ENCODE measurements at regions not wholly inside any gene's neighbourhood (a gene's known extent, or its start where the extent isn't known, plus 50 kb on each side); places are given as distances from the start of the nearest gene placed in this dataset.
"Not testable (repeated sequence)": the region's sequence is repeated elsewhere in the genome, so short reads cannot be mapped to it uniquely, and the experiment has no call there.

- TF ChIP-seq, protein P1, sequence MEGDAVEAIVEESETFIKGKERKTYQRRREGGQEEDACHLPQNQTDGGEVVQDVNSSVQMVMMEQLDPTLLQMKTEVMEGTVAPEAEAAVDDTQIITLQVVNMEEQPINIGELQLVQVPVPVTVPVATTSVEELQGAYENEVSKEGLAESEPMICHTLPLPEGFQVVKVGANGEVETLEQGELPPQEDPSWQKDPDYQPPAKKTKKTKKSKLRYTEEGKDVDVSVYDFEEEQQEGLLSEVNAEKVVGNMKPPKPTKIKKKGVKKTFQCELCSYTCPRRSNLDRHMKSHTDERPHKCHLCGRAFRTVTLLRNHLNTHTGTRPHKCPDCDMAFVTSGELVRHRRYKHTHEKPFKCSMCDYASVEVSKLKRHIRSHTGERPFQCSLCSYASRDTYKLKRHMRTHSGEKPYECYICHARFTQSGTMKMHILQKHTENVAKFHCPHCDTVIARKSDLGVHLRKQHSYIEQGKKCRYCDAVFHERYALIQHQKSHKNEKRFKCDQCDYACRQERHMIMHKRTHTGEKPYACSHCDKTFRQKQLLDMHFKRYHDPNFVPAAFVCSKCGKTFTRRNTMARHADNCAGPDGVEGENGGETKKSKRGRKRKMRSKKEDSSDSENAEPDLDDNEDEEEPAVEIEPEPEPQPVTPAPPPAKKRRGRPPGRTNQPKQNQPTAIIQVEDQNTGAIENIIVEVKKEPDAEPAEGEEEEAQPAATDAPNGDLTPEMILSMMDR (IDR thresholded peaks at IDR 0.05; ENCODE audit: low read depth, low read length): no peak
- Histone ChIP-seq H3K4me1 (ENCODE audit: low read depth) (no peaks in the 10 kb centered on the region), H3K27me3 (no peaks in the 10 kb centered on the region), H3K36me3 (no peaks in the 10 kb centered on the region), H3K9me3 (ENCODE audit: low read depth) (no peaks in the 10 kb centered on the region), H3K27ac (no peak overlapping the region), H3K4me3 (no peak overlapping the region)
- no peak for DNase-seq (ENCODE audit: low read depth in 1 of 2, low spot score in 1 of 2)
These were observed 129.2 kb upstream of the TNPO1 start for GRCh38 chr5:72687288-72687687.

DNA sequence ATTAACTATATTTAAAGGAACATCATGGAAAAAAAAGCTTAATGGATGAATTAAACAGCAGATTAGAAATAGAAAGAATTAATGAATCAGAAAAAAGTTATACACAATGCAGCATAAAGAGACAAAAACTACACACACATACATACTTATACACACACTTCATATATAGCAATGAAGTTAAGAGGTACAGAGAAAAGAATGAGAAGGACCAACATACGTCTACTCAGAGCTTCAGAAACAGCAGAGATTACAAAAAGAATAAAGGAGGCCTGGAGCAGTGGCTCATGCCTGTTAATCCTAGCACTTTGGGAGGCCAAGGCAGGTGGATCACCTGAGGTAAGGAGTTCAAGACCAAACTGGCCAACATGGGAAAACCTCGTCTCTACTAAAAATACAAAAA, 133.9 kb upstream of the TNPO1 start:
- Histone ChIP-seq H3K36me3 (no peaks in the 10 kb centered on the region), H3K4me3 (no peak overlapping the region), H3K4me1 (ENCODE audit: low read depth) (no peaks in the 10 kb centered on the region), H3K27ac (no peak overlapping the region), H3K27me3 (no peaks in the 10 kb centered on the region), H3K9me3 (ENCODE audit: low read depth) (no peaks in the 10 kb centered on the region)
- no peak for DNase-seq (ENCODE audit: low read depth in 1 of 2, low spot score in 1 of 2)
- TF ChIP-seq, protein P1 (IDR thresholded peaks at IDR 0.05; ENCODE audit: low read depth, low read length): no peak

DNA sequence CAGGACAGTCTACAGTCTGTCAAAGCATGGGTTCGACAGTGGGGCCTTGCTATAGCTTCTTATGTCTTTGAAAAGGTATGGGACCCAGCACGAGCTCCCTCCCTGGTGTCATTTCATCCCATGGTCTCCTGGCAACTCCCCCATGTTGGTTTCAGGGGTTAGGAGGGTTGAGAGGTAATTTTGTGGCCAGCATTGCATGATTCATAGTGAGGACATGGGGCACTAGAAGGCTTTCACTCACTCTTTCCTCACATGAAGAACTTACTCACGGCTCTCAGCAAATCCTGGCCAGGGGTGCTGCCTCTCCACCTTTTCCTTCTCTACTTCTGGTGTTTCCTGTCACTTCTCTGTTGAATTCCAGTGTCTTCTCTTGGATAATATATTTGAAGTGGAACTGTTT, 134.7 kb upstream of the TNPO1 start:
- no peaks in the 10 kb centered on the region for H3K27me3 ChIP-seq
- no peaks in the 10 kb centered on the region for H3K9me3 ChIP-seq (ENCODE audit: low read depth)
- no peaks in the 10 kb centered on the region for H3K36me3 ChIP-seq
- DNase-seq (ENCODE audit: low read depth in 1 of 2, low spot score in 1 of 2): no peak
- TF ChIP-seq, protein P1 (IDR thresholded peaks at IDR 0.05; ENCODE audit: low read depth, low read length): no peak
- no peak overlapping the region for H3K27ac ChIP-seq
- H3K4me1 ChIP-seq (ENCODE audit: low read depth): no peaks in the 10 kb centered on the region
- H3K4me3 ChIP-seq: no peak overlapping the region

DNA sequence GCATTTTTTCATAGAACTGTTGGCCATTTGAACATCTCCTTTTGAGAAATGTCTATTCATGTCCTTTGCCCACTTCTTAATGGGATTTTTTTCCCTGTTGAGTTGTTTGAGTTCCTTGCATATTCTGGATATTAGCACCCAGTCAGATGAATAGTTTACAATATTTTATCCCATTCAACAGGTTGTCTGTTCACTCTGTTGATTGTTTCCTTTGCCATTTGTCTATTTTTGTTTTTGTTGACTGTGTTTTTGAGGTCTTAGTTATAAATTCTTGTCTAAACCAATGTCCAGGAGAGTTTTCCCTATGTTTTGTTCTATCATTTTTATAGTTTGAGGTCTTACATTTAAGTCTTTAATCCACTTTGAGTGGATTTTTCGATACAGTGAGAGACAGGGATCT, 139.0 kb upstream of the TNPO1 start:
- H3K36me3 ChIP-seq: no peaks in the 10 kb centered on the region
- no peaks in the 10 kb centered on the region for H3K4me1 ChIP-seq (ENCODE audit: low read depth)
- no peaks in the 10 kb centered on the region for H3K9me3 ChIP-seq (ENCODE audit: low read depth)
- TF ChIP-seq, protein P1 (IDR thresholded peaks at IDR 0.05; ENCODE audit: low read depth, low read length): no peak
- no peaks in the 10 kb centered on the region for H3K27me3 ChIP-seq
- H3K27ac ChIP-seq: no peak overlapping the region
- no peak overlapping the region for H3K4me3 ChIP-seq
- no peak for DNase-seq (ENCODE audit: low read depth in 1 of 2, low spot score in 1 of 2)

DNA sequence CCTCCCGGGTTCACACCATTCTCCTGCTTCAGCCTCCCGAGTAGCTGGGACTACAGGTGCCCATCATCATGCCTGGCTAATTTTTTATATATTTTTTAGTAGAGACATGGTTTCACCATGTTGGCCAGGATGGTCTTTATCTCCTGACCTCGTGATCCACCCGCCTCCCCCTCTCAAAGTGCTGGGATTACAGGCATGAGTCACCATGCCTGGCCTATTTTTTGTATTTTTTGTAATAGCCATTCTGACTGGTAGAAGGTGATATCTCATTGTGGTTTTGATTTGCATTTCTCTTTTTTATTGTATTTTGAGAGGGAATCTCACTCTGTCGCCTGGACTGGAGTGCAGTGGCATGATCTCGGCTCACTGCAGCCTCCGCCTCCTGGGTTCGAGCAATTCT, 139.6 kb upstream of the TNPO1 start:
- H3K27me3 ChIP-seq; H3K4me1 ChIP-seq (ENCODE audit: low read depth); H3K4me3 ChIP-seq; H3K9me3 ChIP-seq (ENCODE audit: low read depth); H3K36me3 ChIP-seq; H3K27ac ChIP-seq: not testable (repeated sequence)
- DNase-seq (ENCODE audit: low read depth in 1 of 2, low spot score in 1 of 2): peak in 1 of 2 donors; percentile 43

DNA sequence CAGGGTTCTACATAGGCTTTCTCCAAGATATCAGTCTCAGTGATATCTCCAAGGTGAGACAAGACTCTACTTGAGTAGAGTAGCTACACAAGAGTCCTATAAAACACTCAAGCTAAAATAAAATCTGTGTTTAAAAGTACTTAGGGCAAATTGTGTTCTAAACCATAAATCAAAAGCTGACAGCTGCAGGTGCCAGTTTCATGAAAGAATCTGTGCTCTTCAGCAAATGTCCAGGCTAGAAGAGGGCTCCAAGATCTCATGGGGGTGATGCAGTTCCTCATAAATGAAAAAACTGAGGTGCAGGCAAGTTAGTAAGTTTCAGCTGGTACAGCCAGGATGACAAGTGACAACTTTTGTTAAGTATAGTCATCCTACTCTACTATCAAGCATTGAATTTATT, 142.8 kb upstream of the TNPO1 start:
- Histone ChIP-seq H3K9me3 (ENCODE audit: low read depth) (no peaks in the 10 kb centered on the region), H3K36me3 (no peaks in the 10 kb centered on the region), H3K27ac (no peak overlapping the region), H3K4me3 (no peak overlapping the region), H3K4me1 (ENCODE audit: low read depth) (no peaks in the 10 kb centered on the region), H3K27me3 (no peaks in the 10 kb centered on the region)
- TF ChIP-seq, protein P1 (IDR thresholded peaks at IDR 0.05; ENCODE audit: low read depth, low read length): no peak
- no peak for DNase-seq (ENCODE audit: low read depth in 1 of 2, low spot score in 1 of 2)

Data from cardiac muscle cell (in vitro differentiated cells and primary cell).